ENCODE measurements at regions not wholly inside any gene's neighbourhood (a gene's known extent, or its start where the extent isn't known, plus 50 kb on each side); places are given as distances from the start of the nearest gene placed in this dataset.

- TF ChIP-seq CTCF (IDR thresholded peaks at IDR 0.05; ENCODE audit: insufficient read depth, low read depth, low read length): no peak
- no peak for TF ChIP-seq EZH2 (IDR thresholded peaks at IDR 0.05; ENCODE audit: insufficient read depth, low read length)
These were observed 357.1 kb downstream of the KLF12 start for GRCh38 chr13:73777134-73777533.
